ENCODE measurements at regions not wholly inside any gene's neighbourhood (a gene's known extent, or its start where the extent isn't known, plus 50 kb on each side); places are given as distances from the start of the nearest gene placed in this dataset.
"Not testable (repeated sequence)": the region's sequence is repeated elsewhere in the genome, so short reads cannot be mapped to it uniquely, and the experiment has no call there.

DNA sequence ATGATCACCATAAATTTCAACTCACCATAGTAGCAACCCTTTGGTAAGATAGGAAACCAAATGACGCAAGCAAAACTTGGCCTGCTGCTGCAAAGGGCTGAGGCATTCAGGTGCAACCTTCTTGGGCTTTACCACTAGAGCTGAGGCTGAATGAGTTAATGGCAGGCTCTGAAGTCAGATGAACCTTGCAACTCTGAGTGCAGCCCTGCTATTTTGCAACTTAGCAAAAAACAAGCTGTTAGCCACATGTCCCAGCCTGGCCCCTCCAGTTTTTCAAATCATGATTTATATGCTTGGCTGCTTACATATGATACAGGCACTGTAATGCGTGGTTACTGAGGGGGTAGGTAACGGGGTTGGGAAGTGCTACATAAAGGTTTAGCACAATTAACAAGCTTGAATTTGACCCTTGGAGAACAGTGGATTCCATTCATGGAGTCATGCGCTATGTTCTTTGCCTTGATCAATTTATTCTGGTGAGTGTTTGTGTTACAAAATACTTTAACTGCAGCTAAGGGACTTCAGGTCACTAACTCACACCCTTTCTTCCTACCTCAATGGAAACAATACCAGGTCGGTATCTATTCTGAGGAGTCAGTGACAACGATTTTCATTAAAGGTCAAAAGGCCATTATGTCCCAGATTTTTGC, 80.5 kb upstream of the PPARGC1A start:
- DNase-seq (ENCODE audit: extremely low spot score): no peak
- ChIA-PET CTCF (interaction anchor here (0.7 to 2.0 kb wide), 2 partner anchors 14 to 23 kb away, joined by 4 read pairs; no protein-coding TSS in a partner anchor), POLR2A (no interaction called here)
- no peak for TF ChIP-seq CTCF (IDR thresholded peaks at IDR 0.05; ENCODE audit: control extremely low read depth, extremely low read depth, low read depth, missing control alignments)

GRCh38 chr4:23969635-23970145, 79.8 kb upstream of the PPARGC1A start:
- no peak for DNase-seq (ENCODE audit: extremely low spot score)
- ChIA-PET CTCF (interaction anchor here (2.0 kb wide), 1 partner anchor 22 kb away, joined by 4 read pairs; no protein-coding TSS in a partner anchor), POLR2A (no interaction called here)
- TF ChIP-seq CTCF (IDR thresholded peaks at IDR 0.05; ENCODE audit: control extremely low read depth, extremely low read depth, low read depth, missing control alignments): no peak

- POLR2A ChIA-PET: no interaction called here
- CTCF ChIA-PET: interaction anchor here (1.3 to 1.9 kb wide), 2 partner anchors 10 to 11 kb away, joined by 3 to 6 read pairs; no protein-coding TSS in a partner anchor
- TF ChIP-seq CTCF (IDR thresholded peaks at IDR 0.05; ENCODE audit: control extremely low read depth, extremely low read depth, low read depth, missing control alignments): no peak
These were observed 77.4 kb upstream of the PPARGC1A start for GRCh38 chr4:23967281-23967680.

DNA sequence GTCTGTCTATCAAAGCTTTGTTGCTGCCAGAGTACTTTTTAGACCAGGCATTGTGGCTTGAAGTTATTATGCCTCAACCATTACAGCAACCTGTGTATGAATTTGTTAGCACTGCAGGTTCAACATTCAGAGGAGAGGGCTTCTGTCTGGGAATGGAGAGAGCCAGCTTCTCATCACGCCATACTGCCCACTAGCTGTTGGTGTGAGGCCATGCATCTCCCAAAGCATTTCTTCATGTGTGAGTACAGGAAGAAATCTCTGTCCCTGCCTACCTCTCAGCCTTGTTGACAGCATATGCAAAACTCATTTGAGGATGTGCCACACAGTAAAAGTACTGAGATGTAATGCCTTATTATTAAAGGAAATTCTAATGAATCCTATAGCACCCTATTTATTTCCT, 76.9 kb upstream of the PPARGC1A start:
- POLR2A ChIA-PET: no interaction called here
- no peak for TF ChIP-seq CTCF (IDR thresholded peaks at IDR 0.05; ENCODE audit: control extremely low read depth, extremely low read depth, low read depth, missing control alignments)
- DNase-seq (ENCODE audit: extremely low spot score): no peak
- CTCF ChIA-PET: interaction anchor here (1.3 to 1.9 kb wide), 2 partner anchors 10 to 11 kb away, joined by 3 to 6 read pairs; no protein-coding TSS in a partner anchor

More at GRCh38 chr4:23967281-23967680, 77.4 kb upstream of the PPARGC1A start:
- DNase-seq (ENCODE audit: extremely low spot score): no peak

GRCh38 chr4:23962462-23962861, 72.6 kb upstream of the PPARGC1A start:
- CTCF ChIA-PET: no interaction called here

GRCh38 chr4:23961395-23961794, 71.5 kb upstream of the PPARGC1A start:
- CTCF ChIA-PET; POLR2A ChIA-PET; DNase-seq (ENCODE audit: extremely low spot score): not testable (repeated sequence)

More at GRCh38 chr4:23962462-23962861, 72.6 kb upstream of the PPARGC1A start:
- TF ChIP-seq CTCF (IDR thresholded peaks at IDR 0.05; ENCODE audit: control extremely low read depth, extremely low read depth, low read depth, missing control alignments): no peak
- POLR2A ChIA-PET: no interaction called here
- DNase-seq (ENCODE audit: extremely low spot score): no peak

- TF ChIP-seq CTCF (IDR thresholded peaks at IDR 0.05; ENCODE audit: control extremely low read depth, extremely low read depth, low read depth, missing control alignments): no peak
- DNase-seq (ENCODE audit: extremely low spot score): no peak
- ChIA-PET CTCF (interaction anchor here (1.8 kb wide), 1 partner anchor 9 kb away, joined by 3 read pairs; no protein-coding TSS in a partner anchor), POLR2A (no interaction called here)
These were observed 69.7 kb upstream of the PPARGC1A start for GRCh38 chr4:23959396-23960148.
